DOHH2 (cell line): ENCODE measurements at regions not wholly inside any gene's neighbourhood (a gene's known extent, or its start where the extent isn't known, plus 50 kb on each side); places are given as distances from the start of the nearest gene placed in this dataset.

Experiments used
- EZH2phosphoT487 ChIP-seq: fragments of 200-600 bp; sonication (generic); IDR thresholded peaks from 2 replicates; pipeline ENCODE4 v1.6.1; 2017; ENCODE audit warnings: borderline replicate concordance, mild to moderate bottlenecking, antibody characterized with exemption, low read length, moderate library complexity, mixed read lengths
- TF ChIP-seq, protein P1 (sequence below): fragments of 200-600 bp; sonication (generic); IDR thresholded peaks from one replicate; pipeline ENCODE4 v1.5.1; 2014; ENCODE audit warnings: antibody characterized with exemption, mild to moderate bottlenecking, low read depth, low read length; ENCODE audit not compliant: poor library complexity, severe bottlenecking

DNA sequence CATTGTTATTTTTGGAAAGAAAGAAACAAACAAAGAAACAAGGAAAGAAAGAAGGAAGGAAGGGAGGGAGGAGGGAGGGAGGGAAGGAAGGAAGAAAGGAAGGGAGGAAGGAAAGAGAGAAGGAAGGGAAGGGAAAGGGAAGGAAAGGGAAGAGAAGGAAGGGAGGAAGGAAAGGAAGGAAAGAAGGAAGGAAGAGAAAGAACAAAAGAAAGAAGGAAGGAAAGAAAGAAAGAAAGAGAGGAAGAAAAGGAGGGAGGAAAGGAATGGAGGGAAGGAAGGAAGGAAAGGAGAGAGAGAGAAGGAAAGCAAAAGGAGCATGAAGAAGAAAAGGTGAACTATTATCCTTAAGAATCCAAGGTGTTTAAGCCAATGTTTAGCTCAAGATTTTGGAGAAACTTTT lies 262.7 kb upstream of the STT3B start:
- TF ChIP-seq, protein P1, sequence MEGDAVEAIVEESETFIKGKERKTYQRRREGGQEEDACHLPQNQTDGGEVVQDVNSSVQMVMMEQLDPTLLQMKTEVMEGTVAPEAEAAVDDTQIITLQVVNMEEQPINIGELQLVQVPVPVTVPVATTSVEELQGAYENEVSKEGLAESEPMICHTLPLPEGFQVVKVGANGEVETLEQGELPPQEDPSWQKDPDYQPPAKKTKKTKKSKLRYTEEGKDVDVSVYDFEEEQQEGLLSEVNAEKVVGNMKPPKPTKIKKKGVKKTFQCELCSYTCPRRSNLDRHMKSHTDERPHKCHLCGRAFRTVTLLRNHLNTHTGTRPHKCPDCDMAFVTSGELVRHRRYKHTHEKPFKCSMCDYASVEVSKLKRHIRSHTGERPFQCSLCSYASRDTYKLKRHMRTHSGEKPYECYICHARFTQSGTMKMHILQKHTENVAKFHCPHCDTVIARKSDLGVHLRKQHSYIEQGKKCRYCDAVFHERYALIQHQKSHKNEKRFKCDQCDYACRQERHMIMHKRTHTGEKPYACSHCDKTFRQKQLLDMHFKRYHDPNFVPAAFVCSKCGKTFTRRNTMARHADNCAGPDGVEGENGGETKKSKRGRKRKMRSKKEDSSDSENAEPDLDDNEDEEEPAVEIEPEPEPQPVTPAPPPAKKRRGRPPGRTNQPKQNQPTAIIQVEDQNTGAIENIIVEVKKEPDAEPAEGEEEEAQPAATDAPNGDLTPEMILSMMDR = no peak
- TF ChIP-seq EZH2phosphoT487 = no peak
